ENCODE measurements at regions not wholly inside any gene's neighbourhood (a gene's known extent, or its start where the extent isn't known, plus 50 kb on each side); places are given as distances from the start of the nearest gene placed in this dataset.

DNA sequence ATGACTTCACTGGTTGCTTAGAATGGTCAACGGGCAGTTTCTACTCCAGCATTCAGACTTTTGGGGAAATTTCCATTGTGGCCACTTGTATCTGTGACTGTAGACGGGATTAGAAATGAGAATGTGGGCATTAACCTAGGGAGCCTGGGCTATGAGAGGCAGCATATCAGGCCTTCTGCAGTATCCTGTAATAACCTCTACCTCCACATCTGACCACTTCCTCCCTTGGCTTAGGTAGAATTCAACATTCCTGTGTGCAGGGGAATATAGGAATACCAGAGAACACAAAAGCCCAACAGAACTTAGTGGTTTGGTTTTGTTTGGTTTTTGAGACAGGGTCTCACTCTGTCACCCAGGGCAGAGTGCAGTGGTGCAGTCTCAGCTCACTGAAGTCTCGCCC is 76.4 kb upstream of the HOXC13 start:
- TF ChIP-seq, protein P1, sequence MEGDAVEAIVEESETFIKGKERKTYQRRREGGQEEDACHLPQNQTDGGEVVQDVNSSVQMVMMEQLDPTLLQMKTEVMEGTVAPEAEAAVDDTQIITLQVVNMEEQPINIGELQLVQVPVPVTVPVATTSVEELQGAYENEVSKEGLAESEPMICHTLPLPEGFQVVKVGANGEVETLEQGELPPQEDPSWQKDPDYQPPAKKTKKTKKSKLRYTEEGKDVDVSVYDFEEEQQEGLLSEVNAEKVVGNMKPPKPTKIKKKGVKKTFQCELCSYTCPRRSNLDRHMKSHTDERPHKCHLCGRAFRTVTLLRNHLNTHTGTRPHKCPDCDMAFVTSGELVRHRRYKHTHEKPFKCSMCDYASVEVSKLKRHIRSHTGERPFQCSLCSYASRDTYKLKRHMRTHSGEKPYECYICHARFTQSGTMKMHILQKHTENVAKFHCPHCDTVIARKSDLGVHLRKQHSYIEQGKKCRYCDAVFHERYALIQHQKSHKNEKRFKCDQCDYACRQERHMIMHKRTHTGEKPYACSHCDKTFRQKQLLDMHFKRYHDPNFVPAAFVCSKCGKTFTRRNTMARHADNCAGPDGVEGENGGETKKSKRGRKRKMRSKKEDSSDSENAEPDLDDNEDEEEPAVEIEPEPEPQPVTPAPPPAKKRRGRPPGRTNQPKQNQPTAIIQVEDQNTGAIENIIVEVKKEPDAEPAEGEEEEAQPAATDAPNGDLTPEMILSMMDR (IDR thresholded peaks at IDR 0.05; ENCODE audit: insufficient read depth, low read length, missing control alignments) = no peak
- POLR2A ChIA-PET = no interaction called here
- CTCF ChIA-PET = no interaction called here
- no peak overlapping the region for H3K4me3 ChIP-seq (ENCODE audit: low read depth, low read length)
- DNase-seq (ENCODE audit: low read depth, low spot score) = no peak

DNA sequence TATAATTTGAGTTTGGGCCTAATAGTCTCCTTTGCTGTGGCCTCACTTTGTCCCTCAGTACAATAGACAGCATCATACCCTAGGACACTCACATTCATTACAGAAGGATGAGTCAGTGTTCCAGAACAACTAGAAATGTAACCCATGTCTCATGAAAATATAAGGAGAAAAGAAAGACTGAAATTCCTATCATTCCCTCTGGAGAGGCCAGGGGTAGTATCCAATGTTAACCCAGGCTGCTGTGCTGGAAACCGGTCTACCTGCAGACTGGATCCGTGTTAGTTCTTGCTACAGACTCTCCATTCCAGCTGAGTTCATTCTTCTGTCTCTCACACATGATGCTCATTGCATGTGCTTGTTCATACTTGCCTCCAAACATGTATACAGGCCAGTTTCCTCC is 75.8 kb upstream of the HOXC13 start:
- TF ChIP-seq, protein P1 (IDR thresholded peaks at IDR 0.05; ENCODE audit: insufficient read depth, low read length, missing control alignments) = no peak
- ChIA-PET POLR2A (no interaction called here), CTCF (no interaction called here)
- no peak overlapping the region for H3K4me3 ChIP-seq (ENCODE audit: low read depth, low read length)
- no peak for DNase-seq (ENCODE audit: low read depth, low spot score)

GRCh38 chr12:53866727-53867126 is 71.9 kb upstream of the HOXC13 start:
- ChIA-PET POLR2A (no interaction called here), CTCF (no interaction called here)
- no peak for DNase-seq (ENCODE audit: low read depth, low spot score)
- TF ChIP-seq, protein P1 (IDR thresholded peaks at IDR 0.05; ENCODE audit: insufficient read depth, low read length, missing control alignments) = no peak
- H3K4me3 ChIP-seq (ENCODE audit: low read depth, low read length) = no peak overlapping the region

- TF ChIP-seq, protein P1 (IDR thresholded peaks at IDR 0.05; ENCODE audit: insufficient read depth, low read length, missing control alignments) = no peak
- ChIA-PET POLR2A (no interaction called here), CTCF (no interaction called here)
- no peak for DNase-seq (ENCODE audit: low read depth, low spot score)
- H3K4me3 ChIP-seq (ENCODE audit: low read depth, low read length) = no peak overlapping the region
Measured at GRCh38 chr12:53867216-53868012, 71.2 kb upstream of the HOXC13 start.

GRCh38 chr12:53868511-53868986 is 70.1 kb upstream of the HOXC13 start:
- TF ChIP-seq, protein P1 (IDR thresholded peaks at IDR 0.05; ENCODE audit: insufficient read depth, low read length, missing control alignments) = no peak
- POLR2A ChIA-PET = no interaction called here
- no peak for DNase-seq (ENCODE audit: low read depth, low spot score)
- H3K4me3 ChIP-seq (ENCODE audit: low read depth, low read length) = no peak overlapping the region
- CTCF ChIA-PET = no interaction called here

- no peak overlapping the region for H3K4me3 ChIP-seq (ENCODE audit: low read depth, low read length)
- POLR2A ChIA-PET = no interaction called here
- TF ChIP-seq, protein P1 (IDR thresholded peaks at IDR 0.05; ENCODE audit: insufficient read depth, low read length, missing control alignments) = no peak
- CTCF ChIA-PET = no interaction called here
- DNase-seq (ENCODE audit: low read depth, low spot score) = no peak
Measured at GRCh38 chr12:53869500-53869899, 69.1 kb upstream of the HOXC13 start.

Measured in AG04449 (cell line).